T-cell (primary cell): ENCODE measurements at regions not wholly inside any gene's neighbourhood (a gene's known extent, or its start where the extent isn't known, plus 50 kb on each side); places are given as distances from the start of the nearest gene placed in this dataset.
"Not testable (repeated sequence)": the region's sequence is repeated elsewhere in the genome, so short reads cannot be mapped to it uniquely, and the experiment has no call there.

ENCODE experiments used
- ATAC-seq, 4 experiments: fragments of 200-7000 bp in 3 of 4; fragments of 150-1000 bp in 1 of 4; cut with Tn5 transposase; replicated peaks in 1 of 4; 1 replicate in 3 of 4; 2 replicates in 1 of 4; pipeline ENCODE4 v1.10.0; 2021; ENCODE audit warnings: moderate library complexity in 3 of 4, mild to moderate bottlenecking in 2 of 4, moderate number of reproducible peaks in 1 of 4
- CTCF ChIA-PET, 2 donors: fragments of 300-600 bp; sonication (Branson Sonifier 250); formaldehyde crosslinking; loops; one replicate each; lab custom pipeline; 2022; ENCODE audit warnings: antibody characterized with exemption in 2 of 2; lab: Charles Lee
- POLR2A ChIA-PET, 2 donors: fragments of 300-600 bp; sonication (Branson Sonifier 250); formaldehyde crosslinking; loops; one replicate each; lab custom pipeline; 2022; ENCODE audit warnings: antibody characterized with exemption in 2 of 2; lab: Charles Lee
- DNase-seq, 35 experiments: peaks; one replicate each; pipeline versions ENCODE4 v3.0.0 to v3.0.0-alpha.2; 2013 to 2023
- H3K27ac ChIP-seq: one replicate; pipeline ENCODE4 v1.5.1; 2013; ENCODE audit warnings: low read length
- H3K27me3 ChIP-seq, 2 experiments: replicated peaks in 1 of 2; 1 replicate in 1 of 2; 2 replicates in 1 of 2; pipeline versions ENCODE4 v1.6.1 to v1.7.0; 2013; ENCODE audit warnings: low read length in 1 of 2, mixed read lengths in 1 of 2; ENCODE audit not compliant: control insufficient read depth in 2 of 2, insufficient read depth in 2 of 2; ENCODE audit errors: extremely low read depth in 1 of 2
- H3K36me3 ChIP-seq, 2 donors: 1 replicate in 1 of 2; 2 replicates in 1 of 2; pipeline versions ENCODE4 v1.6.1 to v1.7.0; 2013; ENCODE audit warnings: low read length in 1 of 2; ENCODE audit not compliant: control insufficient read depth in 2 of 2, insufficient read depth in 1 of 2; ENCODE audit errors: extremely low read depth in 1 of 2
- H3K4me1 ChIP-seq, 2 experiments: 1 replicate in 1 of 2; 2 replicates in 1 of 2; pipeline versions ENCODE4 v1.6.1 to v1.7.0; 2013; ENCODE audit warnings: low read length in 2 of 2, mixed read lengths in 1 of 2; ENCODE audit not compliant: insufficient read depth in 2 of 2, control insufficient read depth in 1 of 2; ENCODE audit errors: extremely low read depth in 1 of 2
- H3K4me3 ChIP-seq, 2 donors: 1 replicate in 1 of 2; 2 replicates in 1 of 2; pipeline versions ENCODE4 v1.5.1 to v1.7.0; 2013; ENCODE audit warnings: mild to moderate bottlenecking in 2 of 2, low read length in 1 of 2, moderate library complexity in 1 of 2; ENCODE audit not compliant: control insufficient read depth in 1 of 2; ENCODE audit errors: extremely low read depth in 1 of 2
- H3K9me3 ChIP-seq: 2 replicates; pipeline ENCODE4 v1.7.0; 2013
- H3K27ac Mint-ChIP-seq, 2 donors: one replicate each; pipeline ENCODE4 v1.8.0; 2020 to 2021; ENCODE audit warnings: mild to moderate bottlenecking in 2 of 2, mixed read lengths in 2 of 2
- H3K27me3 Mint-ChIP-seq, 2 donors: one replicate each; pipeline ENCODE4 v1.8.0; 2021 to 2022; ENCODE audit warnings: mixed read lengths in 2 of 2
- H3K36me3 Mint-ChIP-seq: one replicate; pipeline ENCODE4 v1.8.0; 2021; ENCODE audit warnings: mixed read lengths
- H3K4me1 Mint-ChIP-seq, 3 donors: one replicate each; pipeline ENCODE4 v1.8.0; 2020 to 2022; ENCODE audit warnings: mixed read lengths in 3 of 3, mild to moderate bottlenecking in 1 of 3
- H3K4me3 Mint-ChIP-seq, 3 donors: one replicate each; pipeline ENCODE4 v1.8.0; 2020 to 2022; ENCODE audit warnings: mild to moderate bottlenecking in 3 of 3, mixed read lengths in 3 of 3, moderate library complexity in 3 of 3
- H3K9me3 Mint-ChIP-seq, 3 donors: one replicate each; pipeline ENCODE4 v1.8.0; 2020 to 2022; ENCODE audit warnings: mixed read lengths in 3 of 3
- WGBS: methylation state at CpG from one replicate; pipeline ENCODE4 v1.1.5; 2013; ENCODE audit warnings: missing lambda C conversion rate; ENCODE audit not compliant: insufficient coverage; 5-methylcytosine and 5-hydroxymethylcytosine counted together

DNA sequence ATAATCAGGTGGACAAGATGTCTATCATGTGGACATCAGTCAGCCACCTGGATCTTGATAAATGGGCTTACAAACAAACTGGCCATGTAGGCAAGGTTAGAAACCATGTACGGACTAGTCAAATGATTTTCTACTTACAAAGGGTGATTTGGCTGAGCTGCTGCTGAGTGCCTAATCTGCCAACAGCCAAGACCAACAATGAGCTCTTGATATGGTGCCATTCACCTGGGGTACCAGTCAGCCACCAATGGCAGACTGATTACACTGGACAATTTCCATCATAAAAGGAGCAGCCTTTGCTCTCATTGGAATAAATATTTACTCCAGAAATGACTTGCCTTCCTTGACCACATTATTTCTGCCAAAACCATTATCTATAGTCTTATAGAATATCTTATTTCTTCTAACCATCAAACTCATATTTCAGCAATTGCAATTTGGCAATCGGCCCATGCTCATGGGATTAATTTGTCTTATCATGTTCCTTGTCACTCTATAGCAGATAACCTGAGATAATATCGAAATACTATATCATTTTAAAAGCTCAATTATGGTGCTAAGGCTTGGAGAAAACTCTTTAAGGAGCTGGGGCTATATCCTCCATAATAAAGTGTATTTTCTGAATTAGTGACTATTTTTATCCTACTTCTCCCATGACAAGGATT is 135.1 kb downstream of the SLC25A46 start:
- ATAC-seq (no peak), DNase-seq (no peak)
- H3K27me3 Mint-ChIP-seq = peaks cover 0 to 2% of the 10 kb centered on the region in 2 donors
- H3K4me3 Mint-ChIP-seq = no peak overlapping the region
- no peaks in the 10 kb centered on the region for H3K9me3 Mint-ChIP-seq
- H3K27ac Mint-ChIP-seq = no peak overlapping the region
- no peaks in the 10 kb centered on the region for H3K4me1 Mint-ChIP-seq
- CTCF ChIA-PET = no interaction called here
- H3K36me3 ChIP-seq = no peaks in the 10 kb centered on the region
- no peaks in the 10 kb centered on the region for H3K36me3 Mint-ChIP-seq
- no peak overlapping the region for H3K27ac ChIP-seq
- no peaks in the 10 kb centered on the region for H3K27me3 ChIP-seq
- no peaks in the 10 kb centered on the region for H3K9me3 ChIP-seq
- no peaks in the 10 kb centered on the region for H3K4me1 ChIP-seq
- H3K4me3 ChIP-seq = no peak overlapping the region
- no CpG with 5 or more reads among the region's 3 CpGs for WGBS
- POLR2A ChIA-PET = interaction anchor here in 1 of 2 donors (0.6 kb wide), 1 partner anchor 1570 kb away, joined by 3 read pairs; no protein-coding TSS in a partner anchor

DNA sequence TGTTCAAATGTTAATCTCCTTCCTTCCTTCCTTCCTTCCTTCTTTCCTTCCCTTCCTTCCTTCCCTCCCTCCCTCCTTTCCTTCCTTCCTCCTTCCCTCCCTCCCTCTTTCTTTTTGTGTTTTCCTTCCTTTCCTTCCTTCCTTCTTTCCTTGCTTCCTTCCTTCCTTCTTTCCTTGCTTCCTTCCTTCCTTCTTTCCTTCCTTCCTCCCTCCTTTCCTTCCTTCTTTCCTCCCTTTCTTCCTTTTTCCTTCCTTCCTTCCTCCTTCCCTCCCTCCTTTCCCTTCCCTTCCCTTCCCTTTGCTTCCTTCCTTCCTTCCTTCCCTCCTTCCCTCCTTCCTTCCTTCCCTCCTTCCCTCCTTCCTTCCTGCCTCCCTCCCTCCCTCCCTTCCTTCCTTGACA is 136.3 kb downstream of the SLC25A46 start:
- H3K9me3 ChIP-seq, H3K4me3 ChIP-seq, H3K27ac Mint-ChIP-seq, H3K4me1 Mint-ChIP-seq, H3K27ac ChIP-seq, H3K4me3 Mint-ChIP-seq, DNase-seq, H3K27me3 ChIP-seq, POLR2A ChIA-PET, CTCF ChIA-PET, H3K9me3 Mint-ChIP-seq, ATAC-seq, H3K36me3 ChIP-seq, H3K27me3 Mint-ChIP-seq, H3K4me1 ChIP-seq, H3K36me3 Mint-ChIP-seq: not testable (repeated sequence)

- H3K27ac ChIP-seq = no peak overlapping the region
- H3K9me3 ChIP-seq = no peaks in the 10 kb centered on the region
- CTCF ChIA-PET = no interaction called here
- no peak overlapping the region for H3K4me3 ChIP-seq
- H3K27me3 ChIP-seq = no peaks in the 10 kb centered on the region
- no peak for DNase-seq
- Mint-ChIP-seq H3K27ac (no peak overlapping the region), H3K4me1 (no peaks in the 10 kb centered on the region), H3K4me3 (no peak overlapping the region), H3K36me3 (no peaks in the 10 kb centered on the region), H3K27me3 (no peaks in the 10 kb centered on the region), H3K9me3 (no peaks in the 10 kb centered on the region)
- POLR2A ChIA-PET = no interaction called here
- no peaks in the 10 kb centered on the region for H3K36me3 ChIP-seq
- no peaks in the 10 kb centered on the region for H3K4me1 ChIP-seq
- no peak for ATAC-seq
Measured at GRCh38 chr5:110878115-110878514, 139.3 kb downstream of the SLC25A46 start.

- Histone ChIP-seq H3K36me3 (no peaks in the 10 kb centered on the region), H3K27ac (no peak overlapping the region), H3K4me3 (no peak overlapping the region), H3K27me3 (no peaks in the 10 kb centered on the region), H3K9me3 (no peaks in the 10 kb centered on the region), H3K4me1 (no peaks in the 10 kb centered on the region)
- Mint-ChIP-seq H3K4me1 (no peaks in the 10 kb centered on the region), H3K9me3 (no peaks in the 10 kb centered on the region), H3K27me3 (no peaks in the 10 kb centered on the region), H3K27ac (no peak overlapping the region), H3K4me3 (no peak overlapping the region), H3K36me3 (no peaks in the 10 kb centered on the region)
- ATAC-seq (no peak), DNase-seq (no peak)
- CTCF ChIA-PET = no interaction called here
- 30% methylated on average over 3 of the region's 4 CpGs for WGBS
- POLR2A ChIA-PET = no interaction called here
Measured at GRCh38 chr5:110879675-110880074, 140.9 kb downstream of the SLC25A46 start.

GRCh38 chr5:110880413-110880812 is 141.6 kb downstream of the SLC25A46 start:
- DNase-seq = no peak
- ATAC-seq = no peak
- Mint-ChIP-seq H3K4me1 (no peaks in the 10 kb centered on the region), H3K4me3 (no peak overlapping the region), H3K9me3 (no peaks in the 10 kb centered on the region), H3K36me3 (no peaks in the 10 kb centered on the region), H3K27me3 (no peaks in the 10 kb centered on the region), H3K27ac (no peak overlapping the region)
- ChIA-PET POLR2A (no interaction called here), CTCF (no interaction called here)
- H3K27me3 ChIP-seq = no peaks in the 10 kb centered on the region
- H3K36me3 ChIP-seq = no peaks in the 10 kb centered on the region
- WGBS = 56% methylated on average over 2 of the region's 2 CpGs
- H3K4me1 ChIP-seq = no peaks in the 10 kb centered on the region
- H3K27ac ChIP-seq = no peak overlapping the region
- no peak overlapping the region for H3K4me3 ChIP-seq
- no peaks in the 10 kb centered on the region for H3K9me3 ChIP-seq

DNA sequence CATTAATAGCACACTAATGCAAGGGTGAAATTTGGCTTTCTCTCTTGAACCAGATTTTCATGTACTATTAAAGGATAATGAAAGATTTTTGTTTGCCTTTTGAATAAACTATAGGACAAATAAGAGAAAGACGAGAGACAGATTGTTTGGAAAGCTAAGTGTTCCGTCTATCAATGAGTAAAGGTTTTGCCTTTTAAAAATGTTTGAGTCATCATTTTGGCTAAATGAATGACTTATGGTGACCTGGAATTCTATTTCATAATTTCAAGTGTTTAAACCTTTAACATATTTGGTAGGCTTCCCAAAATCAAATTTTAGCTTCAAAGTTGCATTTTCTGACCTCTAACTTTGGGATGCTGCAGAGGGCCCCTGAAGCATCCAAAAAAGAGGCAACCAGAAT is 145.2 kb downstream of the SLC25A46 start:
- DNase-seq (no peak), ATAC-seq (no peak)
- H3K4me1 Mint-ChIP-seq = no peaks in the 10 kb centered on the region
- H3K27ac ChIP-seq = no peak overlapping the region
- no peaks in the 10 kb centered on the region for H3K27me3 Mint-ChIP-seq
- ChIA-PET CTCF (no interaction called here), POLR2A (no interaction called here)
- no peaks in the 10 kb centered on the region for H3K27me3 ChIP-seq
- H3K36me3 Mint-ChIP-seq = no peaks in the 10 kb centered on the region
- no peak overlapping the region for H3K4me3 ChIP-seq
- H3K9me3 Mint-ChIP-seq = peaks cover 0 to 10% (median 4%) of the 10 kb centered on the region in 3 donors
- H3K4me1 ChIP-seq = no peaks in the 10 kb centered on the region
- no peak overlapping the region for H3K27ac Mint-ChIP-seq
- H3K9me3 ChIP-seq = no peaks in the 10 kb centered on the region
- H3K36me3 ChIP-seq = no peaks in the 10 kb centered on the region
- WGBS = 83% methylated on average over 1 of the region's 2 CpGs
- H3K4me3 Mint-ChIP-seq = no peak overlapping the region

DNA sequence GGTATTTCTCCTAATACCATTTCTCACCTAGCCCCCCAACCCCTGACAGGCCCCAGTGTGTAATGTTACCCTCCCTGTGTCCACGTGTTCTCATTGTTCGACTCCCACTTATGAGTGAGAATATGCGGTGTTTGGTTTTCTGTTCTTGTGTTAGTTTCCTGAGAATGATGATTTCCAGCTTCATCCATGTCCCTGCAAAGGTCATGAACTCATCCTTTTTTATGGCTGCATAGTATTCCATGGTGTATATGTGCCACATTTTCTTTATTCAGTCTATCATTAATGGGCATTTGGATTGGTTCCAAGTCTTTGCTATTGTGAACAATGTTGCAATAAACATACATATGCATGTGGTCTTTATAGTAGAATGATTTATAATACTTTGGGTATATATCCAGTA is 148.4 kb downstream of the SLC25A46 start:
- H3K36me3 Mint-ChIP-seq, H3K9me3 ChIP-seq, H3K4me3 Mint-ChIP-seq, H3K27me3 ChIP-seq, H3K36me3 ChIP-seq, H3K4me1 ChIP-seq, DNase-seq, H3K4me1 Mint-ChIP-seq, H3K27ac Mint-ChIP-seq, H3K4me3 ChIP-seq, CTCF ChIA-PET, ATAC-seq, POLR2A ChIA-PET, H3K27me3 Mint-ChIP-seq, H3K27ac ChIP-seq: not testable (repeated sequence)
- no CpG with 5 or more reads among the region's 3 CpGs for WGBS
- peaks cover 5 to 18% (median 14%) of the 10 kb centered on the region in 3 donors for H3K9me3 Mint-ChIP-seq
